ENCODE measurements at regions not wholly inside any gene's neighbourhood (a gene's known extent, or its start where the extent isn't known, plus 50 kb on each side); places are given as distances from the start of the nearest gene placed in this dataset.
A peak's percentile ranks its signal among the peaks of the same experiment; 100 is the strongest.

- no peak overlapping the region for H3K9ac ChIP-seq (ENCODE audit: low read length)
- no peaks in the 10 kb centered on the region for H3K9me2 ChIP-seq (ENCODE audit: insufficient read depth, low read length)
- H3K4me3 ChIP-seq (ENCODE audit: low read length): no peak overlapping the region
- H3K9me3 ChIP-seq (ENCODE audit: low read length): no peaks in the 10 kb centered on the region
- H3K79me2 ChIP-seq (replicated peaks; ENCODE audit: insufficient read depth, low read length): no peaks in the 10 kb centered on the region
- no peaks in the 10 kb centered on the region for H4K20me1 ChIP-seq (ENCODE audit: insufficient read depth)
- H3K27ac ChIP-seq (ENCODE audit: low read length): no peak overlapping the region
- no peak for TF ChIP-seq POLR2AphosphoS5 (IDR thresholded peaks at IDR 0.05)
- no peak for TF ChIP-seq TAF1 (IDR thresholded peaks at IDR 0.05; ENCODE audit: low read depth)
- no peak overlapping the region for H3K4me2 ChIP-seq (ENCODE audit: low read length)
- H3K27me3 ChIP-seq (ENCODE audit: insufficient read depth, low read depth, low read length): no peaks in the 10 kb centered on the region
- H2AFZ ChIP-seq (ENCODE audit: low read depth, low read length): no peak overlapping the region
- no peaks in the 10 kb centered on the region for H3K36me3 ChIP-seq (ENCODE audit: insufficient read depth, low read length)
- no peaks in the 10 kb centered on the region for H3F3A ChIP-seq (ENCODE audit: insufficient read depth, low read length, poor library complexity, severe bottlenecking)
Measured at GRCh38 chr11:36948460-36949127, 350.6 kb upstream of the RAG2 start.

- H3K4me3 ChIP-seq (ENCODE audit: low read length): no peak overlapping the region
- TF ChIP-seq, protein P1, sequence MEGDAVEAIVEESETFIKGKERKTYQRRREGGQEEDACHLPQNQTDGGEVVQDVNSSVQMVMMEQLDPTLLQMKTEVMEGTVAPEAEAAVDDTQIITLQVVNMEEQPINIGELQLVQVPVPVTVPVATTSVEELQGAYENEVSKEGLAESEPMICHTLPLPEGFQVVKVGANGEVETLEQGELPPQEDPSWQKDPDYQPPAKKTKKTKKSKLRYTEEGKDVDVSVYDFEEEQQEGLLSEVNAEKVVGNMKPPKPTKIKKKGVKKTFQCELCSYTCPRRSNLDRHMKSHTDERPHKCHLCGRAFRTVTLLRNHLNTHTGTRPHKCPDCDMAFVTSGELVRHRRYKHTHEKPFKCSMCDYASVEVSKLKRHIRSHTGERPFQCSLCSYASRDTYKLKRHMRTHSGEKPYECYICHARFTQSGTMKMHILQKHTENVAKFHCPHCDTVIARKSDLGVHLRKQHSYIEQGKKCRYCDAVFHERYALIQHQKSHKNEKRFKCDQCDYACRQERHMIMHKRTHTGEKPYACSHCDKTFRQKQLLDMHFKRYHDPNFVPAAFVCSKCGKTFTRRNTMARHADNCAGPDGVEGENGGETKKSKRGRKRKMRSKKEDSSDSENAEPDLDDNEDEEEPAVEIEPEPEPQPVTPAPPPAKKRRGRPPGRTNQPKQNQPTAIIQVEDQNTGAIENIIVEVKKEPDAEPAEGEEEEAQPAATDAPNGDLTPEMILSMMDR (IDR thresholded peaks at IDR 0.05; ENCODE audit: poor library complexity, severe bottlenecking): peak; percentile 56
- no peak for TF ChIP-seq MXI1 (conservative IDR thresholded peaks at IDR 0.05; ENCODE audit: poor library complexity, severe bottlenecking)
- TF ChIP-seq RAD21 (conservative IDR thresholded peaks at IDR 0.05): peak; percentile 50
- H3K27me3 ChIP-seq (ENCODE audit: insufficient read depth, low read depth, low read length): no peaks in the 10 kb centered on the region
- H3K36me3 ChIP-seq (ENCODE audit: insufficient read depth, low read length): no peaks in the 10 kb centered on the region
- no peak overlapping the region for H3K9ac ChIP-seq (ENCODE audit: low read length)
- no peaks in the 10 kb centered on the region for H3F3A ChIP-seq (ENCODE audit: insufficient read depth, low read length, poor library complexity, severe bottlenecking)
- no peaks in the 10 kb centered on the region for H3K9me2 ChIP-seq (ENCODE audit: insufficient read depth, low read length)
- H3K27ac ChIP-seq (ENCODE audit: low read length): no peak overlapping the region
- no peak overlapping the region for H2AFZ ChIP-seq (ENCODE audit: low read depth, low read length)
- no peaks in the 10 kb centered on the region for H3K9me3 ChIP-seq (ENCODE audit: low read length)
- H4K20me1 ChIP-seq (ENCODE audit: insufficient read depth): no peaks in the 10 kb centered on the region
- no peak overlapping the region for H3K4me2 ChIP-seq (ENCODE audit: low read length)
- H3K79me2 ChIP-seq (replicated peaks; ENCODE audit: insufficient read depth, low read length): no peaks in the 10 kb centered on the region
Measured at GRCh38 chr11:36945384-36945783, 347.3 kb upstream of the RAG2 start.

DNA sequence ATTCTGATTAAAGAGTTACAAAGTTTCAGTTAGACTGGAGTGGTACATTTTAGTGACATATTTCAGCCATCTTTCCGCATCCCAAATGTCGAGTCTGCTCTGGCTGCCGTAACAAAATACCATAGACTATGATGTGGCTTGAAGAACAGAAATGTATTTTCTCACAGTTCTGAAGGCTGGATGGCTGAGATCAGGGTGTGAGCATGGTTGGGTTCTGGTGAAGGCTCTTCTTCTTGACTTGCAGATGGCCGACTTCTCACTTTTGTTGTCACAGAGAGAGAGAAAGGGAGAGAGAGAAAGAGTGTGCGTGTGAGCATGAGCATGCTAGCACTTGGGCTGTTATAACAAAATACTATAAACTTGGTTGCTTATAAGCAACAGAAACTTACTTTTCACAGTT is 335.4 kb upstream of the RAG2 start:
- H4K20me1 ChIP-seq (ENCODE audit: insufficient read depth): no peaks in the 10 kb centered on the region
- TF ChIP-seq, protein P1 (IDR thresholded peaks at IDR 0.05; ENCODE audit: poor library complexity, severe bottlenecking): no peak
- TF ChIP-seq SMC3 (conservative IDR thresholded peaks at IDR 0.05; ENCODE audit: poor library complexity): no peak
- TF ChIP-seq TAF1 (IDR thresholded peaks at IDR 0.05; ENCODE audit: low read depth): no peak
- TF ChIP-seq EP300 (conservative IDR thresholded peaks at IDR 0.05; ENCODE audit: poor library complexity, severe bottlenecking): no peak
- TF ChIP-seq, protein P2, sequence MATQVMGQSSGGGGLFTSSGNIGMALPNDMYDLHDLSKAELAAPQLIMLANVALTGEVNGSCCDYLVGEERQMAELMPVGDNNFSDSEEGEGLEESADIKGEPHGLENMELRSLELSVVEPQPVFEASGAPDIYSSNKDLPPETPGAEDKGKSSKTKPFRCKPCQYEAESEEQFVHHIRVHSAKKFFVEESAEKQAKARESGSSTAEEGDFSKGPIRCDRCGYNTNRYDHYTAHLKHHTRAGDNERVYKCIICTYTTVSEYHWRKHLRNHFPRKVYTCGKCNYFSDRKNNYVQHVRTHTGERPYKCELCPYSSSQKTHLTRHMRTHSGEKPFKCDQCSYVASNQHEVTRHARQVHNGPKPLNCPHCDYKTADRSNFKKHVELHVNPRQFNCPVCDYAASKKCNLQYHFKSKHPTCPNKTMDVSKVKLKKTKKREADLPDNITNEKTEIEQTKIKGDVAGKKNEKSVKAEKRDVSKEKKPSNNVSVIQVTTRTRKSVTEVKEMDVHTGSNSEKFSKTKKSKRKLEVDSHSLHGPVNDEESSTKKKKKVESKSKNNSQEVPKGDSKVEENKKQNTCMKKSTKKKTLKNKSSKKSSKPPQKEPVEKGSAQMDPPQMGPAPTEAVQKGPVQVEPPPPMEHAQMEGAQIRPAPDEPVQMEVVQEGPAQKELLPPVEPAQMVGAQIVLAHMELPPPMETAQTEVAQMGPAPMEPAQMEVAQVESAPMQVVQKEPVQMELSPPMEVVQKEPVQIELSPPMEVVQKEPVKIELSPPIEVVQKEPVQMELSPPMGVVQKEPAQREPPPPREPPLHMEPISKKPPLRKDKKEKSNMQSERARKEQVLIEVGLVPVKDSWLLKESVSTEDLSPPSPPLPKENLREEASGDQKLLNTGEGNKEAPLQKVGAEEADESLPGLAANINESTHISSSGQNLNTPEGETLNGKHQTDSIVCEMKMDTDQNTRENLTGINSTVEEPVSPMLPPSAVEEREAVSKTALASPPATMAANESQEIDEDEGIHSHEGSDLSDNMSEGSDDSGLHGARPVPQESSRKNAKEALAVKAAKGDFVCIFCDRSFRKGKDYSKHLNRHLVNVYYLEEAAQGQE (IDR thresholded peaks at IDR 0.05; ENCODE audit: borderline replicate concordance): no peak
- H2AFZ ChIP-seq (ENCODE audit: low read depth, low read length): no peak overlapping the region

More for the DNA sequence above, 335.4 kb upstream of the RAG2 start:
- no peaks in the 10 kb centered on the region for H3F3A ChIP-seq (ENCODE audit: insufficient read depth, low read length, poor library complexity, severe bottlenecking)
- no peaks in the 10 kb centered on the region for H3K9me2 ChIP-seq (ENCODE audit: insufficient read depth, low read length)
- no peaks in the 10 kb centered on the region for H3K79me2 ChIP-seq (replicated peaks; ENCODE audit: insufficient read depth, low read length)
- H3K9me3 ChIP-seq (ENCODE audit: low read length): no peaks in the 10 kb centered on the region
- H3K36me3 ChIP-seq (ENCODE audit: insufficient read depth, low read length): no peaks in the 10 kb centered on the region
- H3K4me3 ChIP-seq (ENCODE audit: low read length): no peak overlapping the region
- H3K27me3 ChIP-seq (ENCODE audit: insufficient read depth, low read depth, low read length): no peaks in the 10 kb centered on the region
- no peak overlapping the region for H3K27ac ChIP-seq (ENCODE audit: low read length)
- H3K4me2 ChIP-seq (ENCODE audit: low read length): no peak overlapping the region
- H3K9ac ChIP-seq (ENCODE audit: low read length): no peak overlapping the region
